HG03342 (cell line): ENCODE measurements at regions not wholly inside any gene's neighbourhood (a gene's known extent, or its start where the extent isn't known, plus 50 kb on each side); places are given as distances from the start of the nearest gene placed in this dataset.

Experiments
- ATAC-seq: cut with Tn5 transposase; IDR thresholded peaks from one replicate; pipeline ENCODE4 v1.9.1; 2021; ENCODE audit warnings: mild to moderate bottlenecking, moderate library complexity; ENCODE audit not compliant: unreplicated experiment

DNA sequence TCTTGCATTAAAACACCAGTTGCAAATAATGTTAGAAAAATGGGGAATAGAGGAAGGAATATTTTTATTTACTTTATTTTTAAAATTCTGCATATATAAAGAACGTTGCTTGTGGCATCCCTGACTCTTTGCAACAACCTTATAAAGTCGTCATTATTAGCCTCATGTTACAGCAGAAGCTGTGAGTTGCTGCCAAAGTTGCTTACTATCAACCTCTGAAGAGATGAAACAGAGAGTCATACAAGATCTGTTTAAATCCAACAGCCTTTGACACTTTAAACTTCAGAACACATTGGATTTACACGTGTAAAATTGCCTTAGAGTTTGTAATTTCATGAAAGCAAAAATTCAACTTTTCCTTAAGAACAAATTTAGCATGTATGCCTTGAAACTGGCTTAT is 221.9 kb downstream of the MRPL39 start:
- no peak for ATAC-seq

DNA sequence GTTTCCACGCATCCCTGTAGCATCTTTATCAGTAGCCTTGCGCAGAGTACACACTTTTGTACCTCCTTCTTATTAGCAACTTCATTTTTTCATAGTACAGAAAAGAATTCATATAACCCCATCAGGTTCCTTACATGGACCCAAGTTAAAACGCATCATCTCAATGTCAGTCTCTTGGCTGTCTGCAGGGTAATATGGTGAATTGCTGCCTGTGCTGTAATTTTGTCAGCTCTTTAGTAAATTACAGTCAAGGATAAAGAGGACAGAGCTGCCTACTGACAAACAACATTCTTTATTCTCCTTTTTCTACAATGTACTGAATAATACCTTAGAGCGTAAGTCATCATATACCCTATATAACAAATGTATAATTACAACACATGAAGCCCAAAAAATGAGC is 222.5 kb downstream of the MRPL39 start:
- ATAC-seq = no peak

DNA sequence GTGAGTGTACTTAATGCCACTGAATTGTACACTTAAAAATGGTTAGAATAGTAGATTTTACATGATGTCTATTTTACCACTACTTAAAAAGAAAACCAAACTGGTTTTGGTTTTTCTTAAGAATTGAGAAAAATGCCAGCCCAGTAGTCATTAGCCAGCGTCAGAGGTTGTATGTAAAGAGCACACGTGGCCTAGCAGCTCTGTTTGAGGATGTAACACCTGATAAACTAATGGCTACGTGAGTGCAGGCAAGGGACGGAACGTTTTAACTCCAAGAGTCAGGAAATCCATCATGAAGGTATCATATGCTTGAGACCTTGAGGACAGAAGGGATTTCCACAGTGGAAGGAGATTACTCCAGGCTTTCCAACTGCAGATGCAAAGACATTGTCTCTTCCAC is 223.7 kb downstream of the MRPL39 start:
- ATAC-seq = no peak

DNA sequence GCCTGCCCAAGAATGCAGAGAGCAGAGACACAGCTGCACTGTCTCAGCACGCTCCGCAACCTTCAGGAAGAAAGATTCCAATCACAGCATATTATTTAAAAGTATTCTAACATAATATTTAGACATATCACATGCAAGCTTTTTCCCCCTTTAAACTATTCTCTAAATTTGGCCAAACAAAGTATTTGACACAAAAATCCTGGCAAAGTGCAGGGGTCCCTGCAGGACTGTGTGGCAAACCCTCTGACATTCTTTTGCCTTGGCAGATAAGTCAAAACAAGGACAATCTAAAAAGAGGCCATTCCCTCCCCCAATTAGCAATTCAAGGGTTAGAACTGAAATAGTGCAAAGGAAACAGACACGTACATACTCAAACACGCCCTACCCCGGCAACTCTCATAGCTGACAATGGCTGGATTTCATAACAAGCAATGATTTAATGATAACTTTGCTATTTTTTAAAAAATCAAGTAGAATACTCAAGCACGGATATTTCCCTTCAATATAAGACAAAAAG is 225.3 kb downstream of the MRPL39 start:
- no peak for ATAC-seq

DNA sequence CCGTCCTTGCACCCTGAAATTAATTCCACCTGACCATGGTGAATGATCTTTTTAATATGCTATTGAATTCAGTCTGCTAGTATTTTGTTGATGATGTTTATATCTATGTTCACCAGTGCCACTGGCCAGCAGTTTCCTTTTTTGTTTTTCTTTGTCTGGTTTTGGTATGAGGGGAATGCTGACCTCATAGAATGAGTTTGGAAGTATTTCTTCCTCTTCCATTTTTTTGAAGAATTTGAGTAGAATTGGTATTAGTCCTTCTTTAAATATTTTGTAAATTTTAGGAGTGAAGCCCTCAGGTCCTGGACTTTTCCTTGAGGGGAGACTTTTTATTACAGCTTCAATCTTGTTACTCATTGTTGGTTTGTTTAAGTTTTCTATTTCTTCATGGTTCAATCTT is 231.6 kb downstream of the MRPL39 start:
- ATAC-seq = no peak

DNA sequence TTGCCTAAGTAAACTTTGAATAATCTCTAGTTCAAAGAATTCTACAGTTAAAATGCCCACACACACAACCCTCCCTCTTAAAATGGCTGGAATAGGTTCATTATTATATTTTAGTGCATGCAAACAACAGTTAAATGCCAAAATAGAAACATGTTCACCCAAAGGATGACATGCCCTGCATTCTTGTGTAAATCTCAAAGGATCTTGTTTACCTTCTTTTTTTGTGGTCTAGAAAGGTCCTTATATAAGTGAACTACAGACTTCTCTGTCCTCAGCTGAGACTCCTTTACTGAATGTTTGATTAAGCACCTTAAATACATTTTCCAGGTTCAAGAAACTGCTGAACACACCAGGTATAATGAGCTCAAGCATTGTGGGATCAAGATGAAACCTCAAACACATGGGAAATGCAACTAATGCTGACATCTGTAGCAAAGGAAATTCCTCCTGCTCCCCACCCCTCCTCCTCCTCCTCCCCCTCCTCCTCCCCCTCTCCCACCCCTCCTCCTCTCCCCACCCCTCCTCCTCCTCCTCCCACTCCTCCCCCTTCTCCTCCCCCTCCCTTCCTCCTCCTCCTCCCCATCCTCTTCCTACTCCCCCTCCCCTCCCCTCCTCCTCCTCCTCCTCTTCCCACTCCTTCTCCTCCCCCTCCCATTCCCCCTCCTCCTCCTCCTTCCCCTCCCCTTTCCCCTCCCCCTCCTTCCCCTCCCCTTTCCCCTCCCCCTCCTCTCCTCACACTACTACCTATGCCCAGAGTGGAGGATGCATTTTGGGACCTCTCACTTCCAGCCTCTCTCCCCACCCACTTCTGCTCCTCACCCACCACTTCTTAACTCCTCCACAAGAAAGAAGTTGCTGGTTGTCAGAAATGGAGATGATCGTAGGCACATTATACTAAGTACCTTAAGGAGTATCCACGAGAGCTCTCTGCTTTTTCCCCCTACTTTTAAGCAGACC is 233.9 kb downstream of the MRPL39 start:
- no peak for ATAC-seq

DNA sequence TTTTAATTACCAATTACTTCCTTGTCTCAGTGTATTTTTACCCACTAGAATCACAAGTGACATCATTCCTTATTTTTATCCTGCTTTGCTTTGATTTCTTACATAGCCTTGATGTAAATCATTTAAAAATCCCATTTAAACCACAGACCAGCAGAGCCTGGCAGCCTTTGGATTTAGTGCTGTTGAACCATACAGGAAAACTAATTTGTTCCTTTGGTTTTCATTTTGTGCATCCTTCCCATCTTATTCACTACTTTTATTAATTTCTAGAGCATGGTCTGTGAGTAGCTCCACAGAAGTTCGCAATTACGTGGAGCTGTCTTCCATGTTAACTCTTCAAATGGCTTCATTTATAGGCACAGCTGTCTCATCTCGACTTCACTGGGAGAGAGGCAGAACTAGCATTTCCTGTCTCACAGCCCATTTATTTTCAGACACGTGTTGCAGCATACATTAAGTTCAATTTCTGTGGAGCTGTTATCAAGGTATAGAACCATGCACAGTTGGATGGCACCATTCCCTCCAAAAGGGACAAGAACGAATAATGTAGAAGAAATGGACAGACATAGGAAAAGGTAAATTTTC is 235.3 kb downstream of the MRPL39 start:
- ATAC-seq = no peak

DNA sequence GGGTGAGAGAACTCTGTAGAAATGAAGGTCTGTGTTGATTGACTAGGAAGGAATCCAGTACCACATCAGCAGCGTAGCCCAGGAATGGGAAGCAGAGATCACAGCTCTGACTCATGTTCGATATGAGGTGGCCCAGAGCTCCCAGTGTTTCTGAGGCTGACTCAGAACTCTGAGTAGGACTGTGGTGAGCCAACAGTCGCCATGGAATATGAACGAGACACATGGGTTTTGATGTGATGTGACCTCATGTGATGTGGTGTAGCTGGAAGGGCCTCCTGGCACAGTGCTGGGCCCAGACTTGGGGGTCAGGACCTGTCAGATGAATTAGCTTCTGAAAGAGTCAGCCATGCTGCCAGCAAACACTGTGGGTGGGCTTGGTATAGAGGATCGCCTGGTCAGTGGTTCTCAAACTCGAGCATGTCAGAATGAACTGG is 237.0 kb downstream of the MRPL39 start:
- no peak for ATAC-seq

DNA sequence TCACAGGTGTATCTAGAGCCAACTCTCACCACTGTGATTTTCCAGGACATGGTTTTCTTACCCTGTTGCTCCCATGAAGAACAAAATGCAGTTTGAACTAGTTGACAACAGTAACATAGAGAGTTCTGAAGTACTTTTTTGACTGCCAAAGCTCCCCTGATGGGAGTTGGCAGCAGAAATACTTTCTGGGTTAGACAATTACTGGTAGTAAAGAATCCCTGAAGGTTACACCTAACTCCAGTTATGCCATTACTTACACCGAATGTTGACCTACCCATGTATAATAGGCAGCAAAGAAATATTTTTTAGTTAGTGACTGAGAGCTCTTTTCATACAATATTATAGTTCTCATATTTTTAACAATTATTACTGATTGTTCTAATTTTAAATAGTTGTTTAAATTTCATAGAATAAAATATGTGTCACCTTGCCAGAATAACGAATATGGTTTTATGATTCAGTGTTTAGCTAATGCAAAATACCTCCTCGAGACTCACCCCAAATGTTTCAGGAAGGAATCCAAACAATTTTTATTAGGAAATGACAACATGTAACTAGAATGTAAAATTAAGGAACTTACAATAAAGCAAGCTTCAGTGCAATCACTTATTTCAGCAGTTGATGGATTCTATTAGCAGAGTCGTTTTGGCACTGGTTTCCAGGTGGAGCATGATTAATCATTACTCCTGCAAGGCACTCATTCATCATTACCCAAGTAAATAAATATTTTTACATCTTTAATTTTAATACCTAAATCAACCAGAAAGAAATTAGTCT is 237.6 kb downstream of the MRPL39 start:
- no peak for ATAC-seq

DNA sequence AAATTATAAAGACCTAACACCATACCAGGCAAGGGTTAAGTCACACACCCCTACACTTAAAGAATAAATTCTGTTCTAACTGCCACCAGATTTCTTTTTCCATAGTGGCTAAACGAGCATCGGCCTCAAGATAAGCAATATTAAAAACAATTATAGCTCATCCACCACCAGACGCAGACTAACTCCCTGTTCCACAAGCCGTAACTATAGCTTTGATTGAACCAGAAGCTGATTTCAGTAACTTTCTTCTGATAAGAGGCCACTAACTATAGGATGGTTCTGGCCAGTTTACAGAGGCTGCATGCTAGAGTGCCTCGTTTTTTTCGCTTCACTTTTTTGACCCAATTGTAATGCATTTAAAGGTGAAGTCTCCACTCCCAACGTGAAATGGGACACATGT is 238.8 kb downstream of the MRPL39 start:
- ATAC-seq = no peak

DNA sequence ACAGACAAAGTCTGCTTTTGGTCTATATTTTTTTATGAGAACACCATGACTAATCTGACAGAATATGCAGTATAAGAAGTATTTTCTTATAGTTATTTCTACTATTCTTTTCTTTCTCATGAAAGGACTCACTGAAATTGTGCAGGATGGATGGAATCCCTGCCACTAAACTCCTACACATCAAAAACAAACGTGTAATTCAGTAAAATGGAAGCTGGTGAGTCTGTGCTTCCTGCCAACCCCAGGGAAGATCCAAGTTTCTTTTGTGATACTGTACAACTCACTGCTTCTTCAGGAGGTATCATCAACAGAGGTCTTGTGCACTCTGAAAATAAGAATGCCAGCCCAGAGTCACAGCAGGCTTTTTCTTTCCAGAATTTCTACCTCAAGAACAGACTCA is 241.2 kb downstream of the MRPL39 start:
- ATAC-seq = no peak

DNA sequence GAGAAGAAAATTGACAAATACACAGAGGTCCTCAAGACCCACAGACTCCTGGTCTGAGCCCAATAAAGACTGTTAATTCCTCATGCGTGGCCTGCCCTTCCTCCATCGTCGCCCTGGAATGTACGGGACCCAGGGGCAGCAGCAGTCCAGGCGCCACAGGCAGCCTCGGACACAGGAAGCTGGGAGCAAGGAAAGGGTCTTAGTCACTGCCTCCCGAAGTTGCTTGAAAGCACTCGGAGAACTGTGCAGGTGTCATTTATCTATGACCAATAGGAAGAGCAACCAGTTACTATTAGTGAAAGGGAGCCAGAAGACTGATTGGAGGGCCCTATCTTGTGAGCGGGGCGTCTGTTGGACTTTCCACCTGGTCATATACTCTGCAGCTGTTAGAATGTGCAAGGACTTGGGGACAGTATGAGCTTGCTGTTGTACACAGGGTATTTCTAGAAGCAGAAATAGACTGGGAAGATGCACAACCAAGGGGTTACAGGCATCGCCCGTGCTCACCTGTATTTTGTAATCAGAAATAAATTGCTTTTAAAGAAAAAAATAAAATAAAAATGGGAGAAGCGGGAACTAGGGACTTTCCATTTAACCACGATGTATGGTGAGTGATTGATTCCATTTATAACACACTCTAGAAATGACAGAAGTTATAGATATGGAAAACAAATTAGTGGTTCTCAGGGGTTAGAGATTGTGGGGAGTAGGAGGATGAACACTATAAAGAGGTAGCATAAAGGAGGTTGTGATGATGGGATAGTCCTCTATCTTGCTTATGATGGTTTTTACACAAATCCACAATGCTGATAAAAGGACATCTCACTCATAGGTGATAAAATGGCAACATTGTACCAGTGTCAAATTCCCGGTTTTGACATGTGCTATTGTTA is 244.7 kb downstream of the MRPL39 start:
- no peak for ATAC-seq

DNA sequence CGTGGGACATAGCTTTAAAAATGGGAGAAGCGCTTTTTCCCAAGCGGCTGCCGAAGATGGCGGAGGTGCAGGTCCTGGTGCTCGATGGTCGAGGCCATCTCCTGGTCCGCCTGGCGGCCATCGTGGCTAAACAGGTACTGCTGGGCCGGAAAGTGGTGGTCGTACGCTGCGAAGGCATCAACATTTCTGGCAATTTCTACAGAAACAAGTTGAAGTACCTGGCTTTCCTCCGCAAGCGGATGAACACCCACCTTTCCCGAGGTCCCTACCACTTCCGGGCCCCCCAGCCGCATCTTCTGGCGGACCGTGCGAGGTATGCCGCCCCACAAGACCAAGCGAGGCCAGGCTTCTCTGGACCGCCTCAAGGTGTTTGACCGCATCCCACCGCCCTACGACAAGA is 245.5 kb downstream of the MRPL39 start:
- ATAC-seq = no peak

DNA sequence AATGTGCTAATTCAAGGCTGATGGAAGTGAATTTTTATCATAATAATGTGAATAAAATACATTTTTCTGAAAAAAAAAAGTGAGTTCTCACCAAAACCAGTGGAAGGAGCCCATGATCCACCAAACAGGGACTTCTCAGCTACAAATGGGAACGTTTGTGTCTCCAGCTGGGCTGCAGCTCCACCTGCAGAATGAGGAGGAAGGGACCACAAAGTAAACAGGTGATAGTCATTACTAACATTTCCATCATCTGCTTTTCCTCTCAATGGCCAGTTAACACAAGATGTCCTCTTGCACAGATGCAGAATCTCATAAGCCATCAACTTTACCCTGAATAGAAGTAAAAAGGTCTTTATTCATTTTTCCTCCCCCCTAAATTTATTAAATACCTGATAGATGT is 246.2 kb downstream of the MRPL39 start:
- no peak for ATAC-seq

DNA sequence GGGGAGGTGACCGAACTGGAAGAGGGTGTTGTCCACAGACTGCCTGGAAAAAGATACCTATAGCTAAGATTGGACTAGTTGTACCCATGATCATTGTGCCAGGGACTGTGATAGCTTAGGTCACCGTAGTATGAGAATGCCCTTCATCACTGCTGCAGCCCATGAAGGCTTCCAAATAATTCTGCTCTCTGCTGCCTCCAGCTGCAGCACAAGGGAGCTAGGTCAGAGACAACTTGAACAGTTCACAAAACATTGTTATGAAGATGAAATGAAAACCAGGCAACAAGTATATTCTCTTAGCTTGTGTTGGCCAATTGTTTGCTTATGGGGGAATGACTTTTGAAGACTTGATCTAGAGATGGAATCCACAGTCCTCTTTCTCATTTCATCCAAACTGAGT is 246.7 kb downstream of the MRPL39 start:
- ATAC-seq = no peak

DNA sequence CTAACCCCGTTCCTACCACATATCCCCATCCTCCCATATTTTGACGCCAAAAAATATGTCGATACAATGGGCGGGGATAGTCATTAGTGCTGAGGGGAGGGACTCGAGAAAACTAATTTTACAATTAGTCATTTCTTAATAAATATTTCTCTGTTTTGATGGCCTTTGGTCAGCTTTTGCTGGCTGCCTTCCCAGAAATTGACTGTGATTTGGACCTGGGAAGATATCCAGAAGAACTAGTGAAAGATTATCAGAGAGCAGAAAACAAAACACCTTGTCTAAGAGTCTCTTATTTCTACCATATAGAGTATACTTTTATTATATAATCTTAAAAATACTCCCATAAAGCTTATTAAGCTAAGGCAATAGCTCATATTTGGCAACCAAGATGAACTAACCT is 247.6 kb downstream of the MRPL39 start:
- no peak for ATAC-seq

DNA sequence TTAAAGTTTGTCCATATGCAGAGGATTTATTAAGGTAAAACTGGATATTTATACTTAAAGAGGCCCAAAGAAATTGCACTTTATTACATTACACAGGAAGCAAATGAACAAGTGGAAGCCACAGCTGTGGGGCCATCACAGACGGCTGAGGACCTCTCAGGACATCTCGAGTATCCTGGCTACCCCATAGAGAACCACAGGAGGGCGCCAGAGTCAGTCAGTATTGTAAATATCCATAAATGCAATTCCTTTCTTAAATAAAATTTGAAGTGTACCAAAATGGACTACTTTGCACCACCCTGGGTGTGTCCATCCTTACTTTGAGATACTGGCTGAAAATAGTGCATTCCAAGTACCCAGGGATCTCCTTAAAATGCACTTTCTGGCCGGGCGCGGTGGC is 257.2 kb downstream of the MRPL39 start:
- no peak for ATAC-seq

DNA sequence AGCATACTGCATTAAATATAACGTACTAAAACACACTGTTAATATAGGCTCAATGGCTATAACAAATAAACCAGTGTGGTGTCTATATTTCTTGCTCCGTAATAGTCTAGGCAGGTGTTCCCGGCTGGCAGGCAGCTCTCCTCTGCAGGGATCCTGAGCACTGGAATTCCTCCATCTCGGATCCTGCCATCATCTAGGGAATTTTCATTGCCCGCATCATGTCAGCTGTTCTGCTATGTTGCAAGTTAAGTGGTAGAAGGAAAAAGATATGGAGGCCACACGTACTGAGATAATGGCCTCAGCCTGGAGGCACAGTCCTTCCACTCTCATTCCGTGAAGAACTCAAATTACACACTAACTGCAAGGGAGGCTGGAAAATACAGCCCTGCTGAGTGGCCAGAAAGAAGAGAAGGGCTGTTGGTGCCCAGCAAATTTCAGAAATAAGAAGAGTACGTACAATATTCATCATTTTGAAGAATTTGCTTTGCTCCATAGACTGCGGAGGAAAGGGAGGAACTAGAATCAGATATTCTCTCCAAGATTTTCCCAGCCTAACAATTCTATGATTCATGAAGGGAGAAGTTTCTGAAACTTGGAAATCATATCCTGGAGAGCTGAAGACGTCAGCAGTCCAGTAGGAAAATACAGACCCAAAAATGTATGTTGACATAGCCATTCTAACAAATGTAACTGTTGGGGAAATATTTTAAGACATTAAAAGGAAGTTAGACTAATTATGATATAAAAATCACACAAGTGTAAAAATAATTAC is 263.3 kb downstream of the MRPL39 start:
- no peak for ATAC-seq

DNA sequence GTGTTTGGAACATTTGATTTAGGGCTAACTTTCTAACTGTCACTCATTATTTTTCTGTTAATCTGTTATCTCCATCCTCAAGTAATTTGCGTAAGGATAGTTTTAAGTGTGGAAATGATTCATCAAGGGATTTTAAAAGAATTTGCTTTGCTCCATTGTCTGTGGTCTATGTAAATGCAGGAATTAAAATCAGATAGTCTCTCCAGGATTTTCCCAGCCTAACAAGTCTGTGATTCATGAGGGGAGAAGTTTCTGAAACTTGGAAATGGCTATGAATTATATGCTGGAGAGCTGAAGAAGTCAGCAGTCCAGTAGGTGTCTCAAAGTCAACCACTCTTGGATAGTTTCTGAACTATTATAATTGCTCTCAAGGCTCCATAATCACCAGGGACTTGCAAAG is 264.5 kb downstream of the MRPL39 start:
- no peak for ATAC-seq

DNA sequence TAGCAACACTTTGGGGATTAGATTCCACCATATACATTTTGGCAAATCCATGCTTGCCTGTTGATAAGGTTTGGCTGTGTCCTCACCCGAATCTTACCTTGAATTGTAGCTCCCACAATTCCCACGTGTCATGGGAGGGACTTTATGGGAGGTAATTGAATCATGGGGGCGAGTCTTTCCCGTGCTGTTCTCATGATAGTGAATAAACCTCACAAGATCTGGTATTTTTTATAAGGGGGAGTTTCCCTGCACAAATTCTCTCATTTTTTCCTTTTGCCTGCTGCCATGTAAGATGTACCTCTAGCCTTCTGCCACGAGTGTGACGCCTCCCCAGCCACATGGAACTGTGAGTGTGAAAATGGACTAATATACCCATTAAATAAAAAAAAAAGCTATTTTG is 265.3 kb downstream of the MRPL39 start:
- no peak for ATAC-seq
